Peyer's patch (tissue), 4 donors: ENCODE measurements at regions not wholly inside any gene's neighbourhood (a gene's known extent, or its start where the extent isn't known, plus 50 kb on each side); places are given as distances from the start of the nearest gene placed in this dataset.

Source experiments
- DNase-seq, 3 donors: peaks; one replicate each; pipeline ENCODE4 v3.0.0-alpha.2; 2017 to 2019
- H3K27ac ChIP-seq, 4 donors: fragments of 200-600 bp; sonication (generic); one replicate each; pipeline ENCODE4 v1.5.1; 2016 to 2019
- H3K27me3 ChIP-seq, 2 donors: fragments of 200-600 bp; sonication (generic); one replicate each; pipeline ENCODE4 v1.5.1; 2019
- H3K36me3 ChIP-seq, 3 donors: fragments of 200-600 bp; sonication (generic); one replicate each; pipeline ENCODE4 v1.5.1; 2016 to 2019
- H3K4me1 ChIP-seq, 4 donors: fragments of 200-600 bp; sonication (generic); one replicate each; pipeline ENCODE4 v1.5.1; 2016 to 2019
- H3K4me3 ChIP-seq, 4 donors: fragments of 200-600 bp; sonication (generic); 1 replicate in 3 of 4; 2 replicates in 1 of 4; pipeline ENCODE4 v1.5.1; 2016 to 2019; ENCODE audit warnings: mild to moderate bottlenecking in 1 of 4
- H3K9me3 ChIP-seq, 4 donors: fragments of 200-600 bp; sonication (generic); one replicate each; pipeline ENCODE4 v1.5.1; 2016 to 2019; ENCODE audit warnings: mild to moderate bottlenecking in 1 of 4
- POLR2A ChIP-seq, 2 donors: fragments of 450-650 bp; IDR thresholded peaks; one replicate each; pipeline ENCODE4 v1.5.1; 2017; ENCODE audit warnings: antibody characterized with exemption in 2 of 2, mild to moderate bottlenecking in 2 of 2, moderate library complexity in 2 of 2
- TF ChIP-seq, protein P1 (sequence below), 6 experiments: fragments of 450-650 bp in 4 of 6; fragments of 200-600 bp in 2 of 6; sonication (generic) in 1 of 6; IDR thresholded peaks; one replicate each; pipeline ENCODE4 v1.5.1; 2017 to 2019; ENCODE audit warnings: antibody characterized with exemption in 6 of 6, mild to moderate bottlenecking in 3 of 6, moderate library complexity in 1 of 6

DNA sequence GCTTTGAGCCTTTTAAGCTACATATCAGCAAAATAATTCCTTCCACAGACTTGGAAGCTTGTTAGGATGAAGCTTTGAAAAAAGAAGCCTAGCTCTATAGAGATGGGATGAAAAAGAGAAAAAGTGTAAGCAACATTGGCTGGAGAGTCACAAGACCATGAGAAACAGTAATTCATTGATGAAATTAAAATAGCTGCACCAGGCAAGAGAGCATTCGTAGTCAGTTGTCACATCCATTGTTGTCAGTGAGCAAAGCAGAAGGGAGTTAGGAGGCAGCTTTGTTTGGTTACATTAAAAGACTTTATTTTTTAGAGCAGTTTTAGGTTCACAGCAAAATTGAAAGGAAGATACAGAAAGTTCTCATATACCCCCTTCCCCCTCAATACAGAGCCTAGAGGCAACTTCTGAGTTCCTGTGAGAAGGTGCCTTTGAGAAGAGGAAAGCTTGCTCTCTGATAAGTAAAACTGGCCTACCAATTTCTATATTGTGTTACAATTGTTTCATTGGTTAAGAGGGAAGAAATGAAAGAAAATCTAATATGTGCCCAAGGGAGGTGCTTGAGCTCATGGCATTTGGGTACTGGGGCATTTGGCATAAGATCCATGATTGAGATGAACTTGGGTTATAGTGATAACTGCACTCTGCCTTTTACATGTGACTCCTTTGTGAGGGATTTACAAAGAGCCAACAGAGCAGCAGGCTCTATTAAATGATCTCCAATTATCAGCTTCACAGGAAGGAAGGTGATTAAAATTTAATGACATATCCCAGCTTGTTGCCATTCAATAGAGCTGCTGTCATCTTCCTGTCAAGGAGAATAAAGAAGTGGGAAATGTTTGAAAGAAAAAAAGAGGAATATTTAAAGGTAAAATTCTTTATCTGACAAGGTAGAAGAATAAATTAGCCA, 361.3 kb upstream of the TMTC1 start:
- H3K27me3 ChIP-seq = no peaks in the 10 kb centered on the region
- TF ChIP-seq, protein P1, sequence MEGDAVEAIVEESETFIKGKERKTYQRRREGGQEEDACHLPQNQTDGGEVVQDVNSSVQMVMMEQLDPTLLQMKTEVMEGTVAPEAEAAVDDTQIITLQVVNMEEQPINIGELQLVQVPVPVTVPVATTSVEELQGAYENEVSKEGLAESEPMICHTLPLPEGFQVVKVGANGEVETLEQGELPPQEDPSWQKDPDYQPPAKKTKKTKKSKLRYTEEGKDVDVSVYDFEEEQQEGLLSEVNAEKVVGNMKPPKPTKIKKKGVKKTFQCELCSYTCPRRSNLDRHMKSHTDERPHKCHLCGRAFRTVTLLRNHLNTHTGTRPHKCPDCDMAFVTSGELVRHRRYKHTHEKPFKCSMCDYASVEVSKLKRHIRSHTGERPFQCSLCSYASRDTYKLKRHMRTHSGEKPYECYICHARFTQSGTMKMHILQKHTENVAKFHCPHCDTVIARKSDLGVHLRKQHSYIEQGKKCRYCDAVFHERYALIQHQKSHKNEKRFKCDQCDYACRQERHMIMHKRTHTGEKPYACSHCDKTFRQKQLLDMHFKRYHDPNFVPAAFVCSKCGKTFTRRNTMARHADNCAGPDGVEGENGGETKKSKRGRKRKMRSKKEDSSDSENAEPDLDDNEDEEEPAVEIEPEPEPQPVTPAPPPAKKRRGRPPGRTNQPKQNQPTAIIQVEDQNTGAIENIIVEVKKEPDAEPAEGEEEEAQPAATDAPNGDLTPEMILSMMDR (IDR thresholded peaks at IDR 0.05) = no peak
- no peak for TF ChIP-seq POLR2A (IDR thresholded peaks at IDR 0.05)
- no peak for DNase-seq
- no peak overlapping the region for H3K27ac ChIP-seq
- no peaks in the 10 kb centered on the region for H3K9me3 ChIP-seq
- H3K36me3 ChIP-seq = no peaks in the 10 kb centered on the region
- H3K4me3 ChIP-seq = no peak overlapping the region
- no peaks in the 10 kb centered on the region for H3K4me1 ChIP-seq

DNA sequence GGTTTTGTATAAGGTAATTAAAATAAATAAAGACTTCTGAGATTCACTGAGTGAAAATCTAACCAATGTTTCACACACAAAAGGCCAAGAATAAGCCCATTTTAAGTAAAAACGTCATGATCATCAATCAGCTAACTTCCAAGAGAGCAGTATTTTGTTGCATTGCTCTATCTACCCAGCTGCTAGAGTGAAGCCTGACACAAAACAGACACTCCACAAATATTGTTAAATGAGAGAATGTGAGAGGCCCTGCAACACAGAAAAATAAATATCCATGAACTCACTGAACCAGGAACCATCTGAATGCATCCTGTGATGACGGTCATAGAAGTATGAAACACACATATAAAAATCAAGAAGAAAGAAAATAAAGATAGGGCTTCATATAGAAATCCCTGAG, 358.6 kb upstream of the TMTC1 start:
- Histone ChIP-seq H3K4me1 (no peaks in the 10 kb centered on the region), H3K27ac (no peak overlapping the region), H3K9me3 (no peaks in the 10 kb centered on the region), H3K36me3 (no peaks in the 10 kb centered on the region), H3K4me3 (no peak overlapping the region), H3K27me3 (no peaks in the 10 kb centered on the region)
- TF ChIP-seq, protein P1 (IDR thresholded peaks at IDR 0.05) = no peak
- no peak for TF ChIP-seq POLR2A (IDR thresholded peaks at IDR 0.05)
- no peak for DNase-seq

DNA sequence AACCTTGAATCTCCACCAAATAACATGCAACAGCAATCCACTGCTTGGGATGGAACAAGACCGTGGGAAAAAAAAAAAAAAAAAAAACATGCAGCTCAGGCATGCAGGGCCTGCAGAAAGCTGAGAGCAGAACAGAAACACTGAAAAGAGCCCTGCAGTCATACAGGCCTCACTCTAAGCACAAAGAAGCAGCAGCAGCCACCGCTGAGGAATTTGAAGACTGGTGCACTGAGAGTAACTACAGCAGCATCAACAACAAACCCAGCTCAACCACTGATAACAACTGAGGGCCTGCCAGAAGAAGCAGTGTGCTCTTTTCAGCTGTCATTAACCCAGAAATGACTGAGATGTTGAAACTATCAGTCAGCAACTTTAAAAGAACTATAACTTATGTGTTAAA, 354.7 kb upstream of the TMTC1 start:
- Histone ChIP-seq H3K9me3 (no peaks in the 10 kb centered on the region), H3K27ac (no peak overlapping the region), H3K4me3 (no peak overlapping the region), H3K4me1 (no peaks in the 10 kb centered on the region), H3K27me3 (no peaks in the 10 kb centered on the region), H3K36me3 (no peaks in the 10 kb centered on the region)
- DNase-seq = no peak
- no peak for TF ChIP-seq POLR2A (IDR thresholded peaks at IDR 0.05)
- TF ChIP-seq, protein P1 (IDR thresholded peaks at IDR 0.05) = no peak

DNA sequence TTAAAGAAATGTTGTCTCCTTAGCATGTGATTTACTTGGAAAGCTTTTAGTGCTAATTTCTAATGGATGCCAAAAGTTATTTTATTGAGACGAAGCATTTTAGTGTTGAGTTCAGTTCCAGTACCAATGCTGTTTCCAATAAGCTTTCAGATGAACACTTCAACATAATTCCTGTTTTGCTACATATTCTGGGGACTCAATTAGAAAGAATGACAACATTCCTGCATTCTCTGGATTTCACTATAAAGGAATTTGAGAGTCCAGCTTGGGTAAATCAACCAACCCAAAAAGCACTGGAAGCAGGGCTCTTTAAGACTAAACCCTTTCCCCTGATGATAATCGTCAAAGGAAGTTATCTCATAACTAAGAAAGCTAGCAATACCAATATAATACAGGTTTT, 353.0 kb upstream of the TMTC1 start:
- Histone ChIP-seq H3K4me3 (no peak overlapping the region), H3K36me3 (no peaks in the 10 kb centered on the region), H3K4me1 (no peaks in the 10 kb centered on the region), H3K27ac (no peak overlapping the region), H3K9me3 (no peaks in the 10 kb centered on the region), H3K27me3 (no peaks in the 10 kb centered on the region)
- DNase-seq = no peak
- TF ChIP-seq POLR2A (IDR thresholded peaks at IDR 0.05) = no peak
- TF ChIP-seq, protein P1 (IDR thresholded peaks at IDR 0.05) = no peak

DNA sequence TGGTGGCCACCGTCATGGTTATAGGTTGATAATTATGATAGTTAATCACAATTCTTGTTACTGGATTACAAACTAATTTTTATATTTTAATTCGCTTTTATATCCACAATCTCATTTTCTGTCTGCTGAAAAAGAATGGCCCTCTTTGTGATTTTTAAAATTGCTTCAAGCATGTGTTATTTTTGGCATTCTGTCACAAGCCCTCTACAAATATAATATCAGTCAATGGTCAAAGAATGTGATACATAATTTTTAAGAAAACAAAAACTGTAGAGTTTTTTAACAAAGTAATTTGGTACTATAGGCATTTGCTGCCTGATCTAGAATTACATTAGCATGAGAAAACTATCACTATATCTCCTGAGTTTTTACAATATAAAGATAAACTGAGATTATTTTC, 352.0 kb upstream of the TMTC1 start:
- DNase-seq = no peak
- H3K36me3 ChIP-seq = no peaks in the 10 kb centered on the region
- H3K9me3 ChIP-seq = no peaks in the 10 kb centered on the region
- TF ChIP-seq, protein P1 (IDR thresholded peaks at IDR 0.05) = no peak
- no peak for TF ChIP-seq POLR2A (IDR thresholded peaks at IDR 0.05)
- H3K4me3 ChIP-seq = no peak overlapping the region
- no peak overlapping the region for H3K27ac ChIP-seq
- no peaks in the 10 kb centered on the region for H3K27me3 ChIP-seq
- no peaks in the 10 kb centered on the region for H3K4me1 ChIP-seq
